ENCODE measurements at regions not wholly inside any gene's neighbourhood (a gene's known extent, or its start where the extent isn't known, plus 50 kb on each side); places are given as distances from the start of the nearest gene placed in this dataset.
A peak's percentile ranks its signal among the peaks of the same experiment; 100 is the strongest.
"Not testable (repeated sequence)": the region's sequence is repeated elsewhere in the genome, so short reads cannot be mapped to it uniquely, and the experiment has no call there.

DNA sequence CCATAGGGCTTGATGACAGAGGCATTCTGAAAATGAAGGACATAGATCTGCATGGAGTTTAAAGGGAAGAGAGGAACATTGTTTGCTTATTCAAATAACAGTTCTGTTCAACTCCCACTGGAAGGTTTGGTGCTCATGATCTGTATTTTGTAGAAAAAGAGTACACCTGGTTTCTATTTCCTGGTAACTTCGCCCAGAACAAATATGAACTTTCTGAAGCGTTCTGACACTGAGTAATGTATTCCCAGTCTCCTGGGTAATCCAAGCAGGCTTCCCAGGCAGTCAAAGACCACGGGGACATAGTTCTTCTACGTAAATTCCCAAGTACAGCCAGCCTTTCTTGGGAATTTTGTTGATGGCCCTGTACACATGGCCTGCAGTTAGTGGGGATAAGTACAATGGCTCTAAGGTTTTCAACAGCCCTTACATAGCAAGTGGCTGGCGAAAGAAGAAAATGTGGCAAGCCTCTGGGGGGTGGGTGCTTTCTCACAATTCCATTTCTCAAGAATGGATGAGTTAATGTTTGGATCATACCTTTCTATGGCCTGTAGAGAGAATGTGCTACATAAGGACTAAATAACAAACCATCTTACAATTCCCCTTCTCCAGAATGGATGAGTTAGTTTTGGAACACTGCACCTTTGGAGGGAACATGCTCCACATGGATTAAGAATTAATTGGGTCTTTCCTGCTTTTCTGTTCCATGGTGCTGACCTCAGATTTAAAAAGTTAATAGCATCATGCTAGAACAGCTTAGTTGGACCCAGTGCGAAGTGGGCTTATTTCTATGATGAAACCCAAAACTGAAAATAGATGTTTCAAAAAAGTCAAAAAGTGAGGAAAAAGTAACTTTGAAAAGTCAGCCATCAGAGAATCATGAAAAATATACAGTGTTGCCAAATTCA lies 52.7 kb downstream of the COL6A6 start:
- peak; percentile 85 for DNase-seq

DNA sequence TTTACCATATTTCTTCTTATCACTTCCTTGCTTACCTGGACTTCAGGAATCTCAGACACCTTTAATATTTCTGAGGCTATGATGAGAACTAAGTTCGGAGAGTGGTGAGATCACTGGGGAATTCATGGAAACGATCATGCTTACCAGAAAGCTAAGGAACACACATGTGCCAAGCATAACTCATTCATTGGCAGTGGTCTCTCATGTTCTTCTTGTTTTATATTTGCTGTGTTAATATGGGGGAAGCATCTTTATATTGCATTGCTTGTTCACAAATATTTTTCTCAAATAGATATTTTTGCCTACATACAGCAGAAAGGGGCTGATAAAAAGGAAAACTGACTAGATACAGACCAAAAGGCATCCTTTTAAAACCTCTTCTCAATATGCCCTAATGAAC lies 55.8 kb downstream of the COL6A6 start:
- peak; percentile 47 for DNase-seq

DNA sequence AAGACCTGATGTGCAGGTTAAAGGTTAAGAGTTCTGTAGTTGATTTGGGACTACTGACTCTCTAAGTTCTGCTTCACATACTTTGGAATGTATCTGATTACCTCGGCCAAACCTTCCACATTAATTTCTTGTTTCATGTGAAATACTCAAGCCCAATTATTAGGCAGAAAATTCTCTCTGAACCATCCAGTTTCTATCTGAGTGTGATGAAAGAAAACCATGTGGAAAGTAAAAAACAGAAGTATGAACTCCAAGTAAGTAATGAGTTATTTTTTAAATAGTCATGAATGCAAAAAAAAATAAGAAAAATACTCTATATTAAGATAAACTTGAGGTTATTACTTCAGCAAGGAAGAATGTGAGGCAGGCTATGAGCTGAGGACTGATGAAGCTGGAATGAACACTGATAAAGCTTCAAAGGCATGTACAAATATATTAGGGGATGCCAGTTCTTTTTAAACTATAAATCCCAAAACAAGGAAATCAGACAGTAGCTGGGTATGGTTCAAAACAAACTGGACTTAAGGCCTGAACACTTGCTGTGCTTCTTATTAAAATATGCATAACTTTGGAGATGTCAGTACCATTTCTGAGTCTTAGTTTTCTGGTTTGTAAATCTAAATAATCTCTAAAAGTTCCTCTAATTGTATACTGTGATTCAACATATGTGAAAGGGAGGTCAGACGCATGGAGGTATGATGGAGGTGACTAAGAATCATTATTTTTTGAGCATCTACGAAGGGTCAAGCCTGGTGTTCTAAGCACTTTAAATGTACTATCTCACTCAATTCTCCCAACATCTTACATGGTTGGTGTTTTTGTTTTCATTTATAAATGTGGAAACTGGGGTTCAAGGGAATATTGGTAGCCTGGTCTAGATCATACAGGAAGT lies 59.6 kb downstream of the COL6A6 start:
- DNase-seq = peak; percentile 24

DNA sequence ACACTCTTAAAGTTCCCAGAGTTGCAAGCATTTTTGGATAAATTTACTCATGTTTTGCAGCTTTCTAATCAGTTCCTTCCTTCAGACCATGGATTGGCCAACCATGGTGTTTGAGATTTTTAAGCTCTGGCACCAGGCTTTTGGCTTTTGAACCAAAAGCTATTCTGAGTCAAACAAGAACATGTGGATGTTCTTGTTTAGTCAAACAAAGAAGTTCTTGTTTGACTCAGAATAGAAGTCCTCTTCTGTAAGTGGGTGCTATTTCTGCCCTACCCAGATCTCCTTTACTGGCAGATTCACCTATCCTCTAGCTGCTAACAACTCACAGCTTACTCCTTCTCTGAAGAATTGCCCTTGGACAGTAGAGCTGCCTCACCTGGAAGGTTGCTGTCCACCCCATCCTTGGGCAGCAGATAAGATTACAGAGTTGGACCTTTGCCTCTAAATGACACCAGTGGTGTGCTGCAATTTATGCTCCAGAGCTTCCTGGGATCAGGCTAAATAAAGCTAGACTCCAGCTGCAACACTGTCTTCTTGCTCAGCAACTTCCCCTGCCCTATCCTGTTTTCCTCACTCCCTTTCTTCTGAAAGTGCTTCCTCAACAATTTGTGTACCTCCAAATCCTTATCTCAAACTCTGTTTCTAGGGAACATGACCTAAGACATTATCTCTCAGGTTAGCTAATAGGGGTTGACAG lies 65.6 kb downstream of the COL6A6 start:
- no peak for DNase-seq

DNA sequence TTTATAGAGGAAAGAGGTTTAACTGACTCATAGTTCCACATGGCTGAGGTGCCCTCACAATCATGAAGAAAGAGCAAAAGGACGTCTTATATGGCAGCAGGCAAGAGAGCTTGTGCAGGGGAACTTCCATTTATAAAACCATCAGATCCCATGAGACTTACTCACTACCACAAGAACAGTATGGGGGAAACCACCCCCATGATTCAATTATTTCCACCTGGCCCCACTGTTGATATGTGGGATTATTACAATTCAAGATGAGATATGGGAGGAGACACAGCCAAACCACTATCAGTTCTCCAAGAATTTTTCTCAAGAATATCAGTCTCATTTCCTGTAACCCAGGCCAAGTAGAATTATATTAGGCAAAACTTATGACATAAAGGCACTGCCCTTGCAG lies 77.8 kb downstream of the COL6A6 start:
- not testable (repeated sequence) for DNase-seq

DNA sequence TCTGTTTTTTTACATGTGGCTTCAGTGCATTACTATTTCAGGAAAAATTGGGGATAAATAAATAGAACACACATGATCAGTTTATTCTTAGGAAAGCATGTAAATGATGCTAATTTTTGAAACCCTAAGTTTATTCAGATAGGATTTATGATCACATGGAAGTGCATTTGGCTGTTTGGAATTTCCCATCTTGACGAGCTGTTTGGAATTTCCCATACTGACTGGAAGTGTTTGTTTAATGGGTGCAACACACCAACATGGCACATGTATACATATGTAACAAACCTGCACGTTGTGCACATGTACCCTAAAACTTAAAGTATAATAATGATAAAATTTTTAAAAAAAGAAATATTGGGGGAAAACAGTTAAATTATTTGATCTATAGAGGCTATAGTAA lies 79.5 kb downstream of the COL6A6 start:
- DNase-seq = no peak

DNA sequence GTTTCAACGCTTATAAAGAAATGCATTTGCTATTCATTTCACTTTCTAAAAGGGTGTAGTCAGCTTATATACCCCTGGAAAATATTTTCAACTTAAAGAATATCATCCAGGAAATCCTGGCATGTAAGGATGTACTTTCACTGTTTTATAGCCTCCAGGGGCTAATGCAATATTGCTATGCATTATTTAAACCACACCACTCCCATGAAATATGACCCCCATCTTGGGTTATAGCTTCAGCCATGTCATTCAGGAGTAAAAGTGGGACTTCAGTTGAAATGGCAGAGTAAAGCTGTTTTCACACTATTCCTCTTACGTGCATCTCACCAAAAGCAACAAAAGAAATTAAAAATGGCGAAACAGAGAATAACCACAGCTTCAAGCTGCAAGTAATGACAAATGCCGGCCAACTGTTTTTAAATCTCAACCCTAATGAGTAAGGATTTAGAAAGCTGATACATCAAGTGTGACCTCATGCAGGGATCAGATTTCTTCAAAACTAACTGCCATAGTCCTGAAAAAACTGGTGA lies 84.5 kb downstream of the COL6A6 start:
- DNase-seq = peak; percentile 71

DNA sequence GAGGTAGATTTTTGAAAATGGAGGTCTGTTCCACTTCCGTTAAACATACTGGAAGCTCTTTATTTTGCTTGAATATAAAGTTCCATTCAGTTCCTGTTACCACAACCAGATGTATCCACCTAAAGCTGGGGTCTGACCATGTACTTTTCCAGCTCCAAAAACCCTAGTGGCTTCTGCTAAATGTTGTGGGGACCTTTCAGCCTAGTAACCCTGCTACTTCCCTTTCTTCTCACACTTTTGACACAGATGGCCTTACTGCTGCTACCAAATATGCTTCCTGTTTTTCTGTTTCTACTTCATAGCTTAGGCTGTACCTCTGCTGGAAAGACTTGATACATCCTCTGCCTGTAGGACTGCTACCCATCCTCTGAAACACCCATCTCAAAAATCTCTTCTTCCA lies 87.8 kb downstream of the COL6A6 start:
- DNase-seq = no peak

DNA sequence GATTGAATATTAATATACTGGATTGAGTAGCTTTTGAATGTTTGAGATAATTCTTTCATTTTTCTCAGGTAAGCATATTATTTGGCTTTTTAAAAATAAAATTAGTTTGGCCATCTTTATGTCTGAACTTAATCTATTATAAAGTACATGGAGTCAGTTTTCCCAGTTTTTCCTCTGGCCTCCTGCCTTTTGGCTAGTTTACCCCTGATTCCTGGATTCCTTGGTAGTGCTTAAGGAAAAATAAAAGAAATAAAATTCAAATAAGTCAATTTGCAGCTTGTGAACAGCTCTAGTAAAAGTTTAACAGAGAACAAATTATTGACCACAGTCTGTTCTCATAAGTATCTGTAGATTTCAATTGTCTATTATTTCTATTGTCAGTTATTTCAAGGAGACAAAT lies 89.4 kb downstream of the COL6A6 start:
- DNase-seq = no peak

DNA sequence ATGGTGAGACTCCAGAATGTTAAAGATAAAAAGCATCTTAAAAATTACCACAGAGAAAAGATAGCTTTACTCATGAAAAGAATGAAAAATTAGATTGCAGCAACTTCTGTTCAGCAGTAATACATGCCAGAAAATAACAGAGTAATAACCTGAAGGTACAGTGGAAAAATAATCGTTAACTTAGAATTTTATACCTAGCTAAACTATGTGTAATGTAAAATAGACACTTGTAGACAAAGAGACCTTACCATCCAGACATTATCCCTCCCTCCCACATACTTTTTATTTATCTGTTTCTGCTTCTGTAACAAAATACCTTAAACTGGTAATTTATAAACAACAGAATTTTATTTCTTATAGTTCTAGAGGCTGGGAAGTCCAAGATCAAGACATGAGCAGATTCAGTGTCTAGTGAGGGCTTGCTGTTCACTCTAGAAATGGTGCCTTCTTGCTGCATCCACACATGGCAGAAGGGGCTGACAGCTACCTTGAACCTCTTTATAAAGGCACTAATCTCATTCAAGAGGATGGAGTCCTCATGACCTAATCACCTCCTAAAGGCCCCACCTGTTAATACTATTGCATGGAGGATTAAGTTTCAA lies 90.7 kb downstream of the COL6A6 start:
- no peak for DNase-seq

DNA sequence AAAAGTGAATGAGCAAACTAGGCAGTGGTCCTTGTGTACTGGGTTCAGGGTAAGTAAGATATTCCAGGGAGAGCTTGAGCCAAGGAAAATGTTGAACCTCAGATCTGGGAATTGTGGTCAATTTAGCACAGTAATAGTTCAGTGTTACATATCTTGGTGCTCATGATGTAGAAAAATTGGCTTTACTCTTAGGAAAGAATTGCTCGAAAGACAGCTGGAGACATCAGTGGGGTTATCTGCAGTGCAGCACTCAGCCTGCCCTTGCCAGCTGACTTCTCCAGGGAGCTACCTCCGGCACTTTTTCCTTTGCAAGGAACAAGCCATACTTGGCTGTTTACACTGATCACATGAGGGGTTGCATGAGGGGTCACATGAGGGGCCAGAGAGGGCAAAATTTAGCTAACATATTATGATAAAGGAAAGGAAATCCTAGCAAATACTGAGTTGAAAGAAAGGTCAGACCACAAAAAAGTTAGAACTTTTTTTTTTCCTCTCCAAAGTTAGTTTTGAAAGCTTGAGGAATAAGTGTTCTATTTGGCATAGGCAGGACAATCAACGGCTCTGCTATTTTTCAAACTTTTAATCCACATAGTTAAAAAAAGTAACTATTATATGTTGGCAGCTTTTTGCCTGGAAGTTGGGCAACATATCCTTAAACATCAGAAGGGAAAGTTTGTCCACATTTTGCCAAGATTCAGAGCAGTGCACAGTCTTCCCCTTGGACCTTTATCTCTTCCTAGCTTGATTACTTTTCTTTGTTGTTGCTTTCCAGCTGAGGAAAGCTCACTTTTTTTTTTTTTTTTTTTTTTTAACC lies 92.4 kb downstream of the COL6A6 start:
- DNase-seq = peak; percentile 96

DNA sequence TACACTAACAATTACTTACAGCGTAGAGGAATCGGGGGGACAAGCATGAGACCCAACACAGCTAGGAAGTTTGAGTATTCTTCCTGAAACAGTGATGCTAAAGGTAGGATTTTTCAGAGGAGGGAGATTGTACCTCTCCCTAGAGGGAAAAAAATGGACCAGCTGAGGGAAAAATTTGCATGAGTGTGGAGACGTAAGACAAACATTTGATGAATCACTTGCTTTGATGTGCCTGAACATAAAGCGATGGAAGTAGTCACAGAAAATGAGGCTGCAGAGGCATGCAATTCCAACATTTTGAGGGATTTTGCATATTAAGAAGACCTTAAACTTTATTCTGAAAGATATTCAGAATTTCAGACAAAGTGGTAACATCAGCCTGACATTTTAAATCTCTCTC lies 102.2 kb downstream of the COL6A6 start:
- DNase-seq = no peak

DNA sequence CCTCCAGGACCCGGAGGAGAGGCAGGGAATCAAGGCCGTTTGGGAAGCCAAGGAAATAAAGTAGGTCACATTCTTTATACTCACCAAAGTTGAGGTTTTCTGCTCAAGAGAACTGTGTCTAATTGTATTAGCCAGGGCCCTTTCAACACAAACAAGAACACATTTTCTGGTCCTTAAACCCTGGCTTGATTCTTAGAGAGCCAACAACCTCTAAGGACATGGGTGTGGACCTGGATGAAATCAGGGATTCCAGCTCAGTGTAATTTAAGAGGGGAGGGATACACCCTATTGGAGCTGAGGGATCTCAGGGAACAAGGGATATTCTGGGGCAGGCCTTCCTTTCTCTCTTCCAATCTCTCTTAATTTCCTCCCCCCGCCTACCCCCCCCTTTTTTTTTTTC lies 104.8 kb downstream of the COL6A6 start:
- peak; percentile 85 for DNase-seq

DNA sequence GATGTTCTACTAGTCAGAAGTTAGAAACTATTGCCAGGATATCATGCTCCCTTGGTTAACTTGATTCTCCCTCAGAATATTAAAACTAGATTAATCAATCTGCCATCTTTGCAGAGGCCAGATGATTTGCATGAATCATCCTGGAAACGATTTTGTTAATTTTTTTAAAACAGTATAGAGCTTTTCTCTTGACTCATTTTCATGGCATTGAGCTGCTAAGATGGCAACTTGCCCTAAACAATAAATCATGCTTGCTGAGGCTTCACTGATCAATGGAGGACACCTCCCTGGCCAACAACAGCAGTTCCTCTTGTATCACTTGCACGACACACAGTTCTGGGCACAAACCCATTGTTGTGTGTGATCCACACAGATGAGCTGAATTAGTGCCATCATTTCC lies 109.1 kb downstream of the COL6A6 start:
- DNase-seq = peak; percentile 92

DNA sequence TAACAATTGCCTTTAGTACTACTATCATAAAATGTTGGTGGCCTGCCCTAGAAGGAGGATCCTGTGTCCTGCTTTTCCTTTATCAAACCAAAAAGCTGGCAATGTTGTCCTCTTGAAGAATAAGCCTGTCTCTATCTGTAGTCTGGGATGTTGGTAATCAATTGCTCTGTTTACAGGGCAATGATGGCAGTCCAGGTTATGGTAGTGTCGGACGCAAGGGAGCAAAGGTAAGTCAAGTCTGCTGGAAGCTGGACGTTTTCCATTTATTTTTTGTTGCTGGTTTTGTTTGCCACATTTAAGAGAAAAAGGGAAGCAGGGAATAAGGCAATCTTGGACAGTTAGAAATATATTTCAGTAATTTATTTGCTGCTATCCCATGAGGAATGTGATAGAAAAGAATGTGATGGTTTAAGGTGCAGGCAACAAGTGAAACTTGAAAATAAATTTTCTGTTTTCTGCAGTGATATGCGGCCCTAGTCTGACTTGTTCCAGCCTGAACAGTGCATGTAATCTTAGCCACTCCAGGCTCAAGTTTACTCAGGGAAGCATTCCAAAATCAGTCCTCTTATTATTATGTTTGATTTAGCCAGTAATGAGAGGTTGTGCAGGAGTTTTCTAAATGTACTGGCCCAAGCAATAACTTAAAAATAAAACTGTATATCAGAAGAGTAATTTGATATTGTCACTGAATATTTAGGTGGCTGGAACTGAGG lies 110.3 kb downstream of the COL6A6 start:
- no peak for DNase-seq

DNA sequence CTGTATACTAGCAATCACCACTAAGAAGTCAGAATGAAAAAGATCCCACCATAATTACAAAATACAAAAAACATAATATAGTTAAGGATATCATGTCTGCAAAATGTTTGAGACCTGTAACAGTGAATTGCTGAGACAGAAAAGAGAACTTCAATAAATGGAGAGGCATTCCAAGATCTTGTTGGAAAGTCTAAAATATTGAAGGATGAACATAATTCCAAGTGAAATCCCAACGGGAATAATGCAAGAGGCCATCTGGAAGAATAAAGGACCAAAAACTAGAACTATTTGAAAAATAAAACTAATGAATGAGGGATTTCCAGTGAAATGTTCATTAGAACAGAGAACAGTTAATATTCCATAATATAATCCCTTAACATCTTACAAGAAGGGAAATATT lies 110.9 kb downstream of the COL6A6 start:
- DNase-seq = peak; percentile 10
